HCT116 (cell line): ENCODE measurements at regions not wholly inside any gene's neighbourhood (a gene's known extent, or its start where the extent isn't known, plus 50 kb on each side); places are given as distances from the start of the nearest gene placed in this dataset.

Experiments used
- ATAC-seq: fragments of 200-7000 bp; cut with Tn5 transposase; 2 replicates; pipeline ENCODE4 v1.9.1; 2020; ENCODE audit warnings: mild to moderate bottlenecking, moderate library complexity
- BruUV-seq: library from RNA; stranded (reverse); fragments of 400-500 nt; replicated peaks from 2 replicates; lab custom pipeline; 2021; lab: Mats Ljungman, UMichigan
- CTCF ChIA-PET: fragments of 300-600 bp; sonication (Branson Sonifier 250); formaldehyde crosslinking; loops from one replicate; lab custom pipeline; 2021; ENCODE audit warnings: antibody characterized with exemption; lab: Charles Lee
- POLR2A ChIA-PET: fragments of 300-600, 350-600 bp; sonication (Branson Sonifier 250); formaldehyde crosslinking; loops from one replicate; lab custom pipeline; 2021; ENCODE audit warnings: antibody characterized with exemption; lab: Charles Lee
- RAD21 ChIA-PET, 2 experiments: fragments of 300-600 bp; sonication (Branson Sonifier 250); formaldehyde crosslinking; loops; one replicate each; lab custom pipeline; 2023; ENCODE audit warnings: low total read pairs in 2 of 2; ENCODE audit not compliant: uncharacterized antibody in 2 of 2, unreplicated experiment in 2 of 2, low non-redundant PET in 1 of 2; lab: Charles Lee
- DNase-seq: peaks from one replicate; pipeline ENCODE4 v3.0.0-alpha.2; 2010; ENCODE audit warnings: low read depth, low spot score
- H2AFZ ChIP-seq: fragments of 200-600 bp; shearing (Covaris generic), sonication (generic); 2 replicates; pipeline ENCODE4 v1.6.1; 2017; ENCODE audit warnings: low read depth, mixed run types, mixed read lengths, antibody characterized with exemption, low read length; ENCODE audit not compliant: poor library complexity, severe bottlenecking
- H3K27ac ChIP-seq: 2 replicates; pipeline ENCODE4 v1.5.1; 2012; ENCODE audit warnings: low read depth, low read length
- H3K27me3 ChIP-seq: fragments of 200-600 bp; sonication (generic); 2 replicates; pipeline ENCODE4 v1.6.1; 2016; ENCODE audit warnings: mixed run types, low read length, mixed read lengths; ENCODE audit not compliant: insufficient read depth
- H3K36me3 ChIP-seq, 2 experiments: fragments of 200-500 bp in 1 of 2; fragments of 200-600 bp in 1 of 2; sonication (Bioruptor generic) in 1 of 2; sonication (generic) in 1 of 2; 2 replicates each; pipeline versions ENCODE4 v1.5.1 to v1.6.1; 2014 to 2016; ENCODE audit warnings: low read length in 2 of 2, inconsistent platforms in 1 of 2, mixed read lengths in 1 of 2, mixed run types in 1 of 2; ENCODE audit not compliant: insufficient read depth in 2 of 2, control insufficient read depth in 1 of 2
- H3K4me1 ChIP-seq, 2 experiments: fragments of 200-600 bp in 1 of 2; sonication (generic) in 1 of 2; 2 replicates each; pipeline versions ENCODE4 v1.5.1 to v1.6.1; 2012 to 2017; ENCODE audit warnings: low read length in 2 of 2, inconsistent platforms in 1 of 2, mild to moderate bottlenecking in 1 of 2, mixed read lengths in 1 of 2, mixed run types in 1 of 2, moderate library complexity in 1 of 2; ENCODE audit not compliant: insufficient read depth in 2 of 2, control insufficient read depth in 1 of 2
- H3K4me2 ChIP-seq: fragments of 200-600 bp; sonication (generic); 2 replicates; pipeline ENCODE4 v1.6.1; 2017; ENCODE audit warnings: mixed run types, low read length, mixed read lengths
- H3K4me3 ChIP-seq, 2 experiments: fragments of 200-600 bp in 1 of 2; sonication (generic) in 1 of 2; replicated peaks in 1 of 2; 2 replicates each; pipeline ENCODE4 v1.5.1; 2011 to 2016; ENCODE audit warnings: low read length in 2 of 2, control low read depth in 1 of 2, low read depth in 1 of 2, mild to moderate bottlenecking in 1 of 2, mixed read lengths in 1 of 2, mixed run types in 1 of 2
- H3K79me2 ChIP-seq: fragments of 200-600 bp; sonication (generic); 2 replicates; pipeline ENCODE4 v1.6.1; 2017; ENCODE audit warnings: mild to moderate bottlenecking, mixed run types, low read length, moderate library complexity, mixed read lengths; ENCODE audit not compliant: insufficient read depth
- H3K9ac ChIP-seq: fragments of 200-600 bp; sonication (generic); 2 replicates; pipeline ENCODE4 v1.6.1; 2016; ENCODE audit warnings: low read length, mixed read lengths
- H3K9me2 ChIP-seq: fragments of 200-600 bp; sonication (generic), shearing (Covaris generic); 2 replicates; pipeline ENCODE4 v1.6.1; 2017; ENCODE audit warnings: mixed run types, mild to moderate bottlenecking, moderate library complexity; ENCODE audit not compliant: insufficient read depth
- H3K9me3 ChIP-seq, 2 experiments: fragments of 200-500 bp in 1 of 2; fragments of 200-600 bp in 1 of 2; sonication (Bioruptor generic) in 1 of 2; sonication (generic) in 1 of 2; 2 replicates each; pipeline ENCODE4 v1.6.1; 2014 to 2017; ENCODE audit warnings: low read length in 2 of 2, mixed read lengths in 2 of 2, inconsistent platforms in 1 of 2, low read depth in 1 of 2, mild to moderate bottlenecking in 1 of 2, mixed run types in 1 of 2, moderate library complexity in 1 of 2; ENCODE audit not compliant: control insufficient read depth in 1 of 2, insufficient read depth in 1 of 2
- H4K20me1 ChIP-seq: fragments of 200-600 bp; sonication (generic), shearing (Covaris generic); 2 replicates; pipeline ENCODE4 v1.6.1; 2017; ENCODE audit warnings: mixed run types, mild to moderate bottlenecking, moderate library complexity; ENCODE audit not compliant: insufficient read depth
- CBX3 ChIP-seq: IDR thresholded peaks from 2 replicates; pipeline ENCODE4 v1.6.1; 2012; ENCODE audit warnings: low read depth
- EZH2phosphoT487 ChIP-seq: fragments of 200-600 bp; IDR thresholded peaks from 2 replicates; pipeline ENCODE4 v1.6.1; 2018; ENCODE audit warnings: antibody characterized with exemption, borderline replicate concordance
- JUND ChIP-seq: IDR thresholded peaks from 2 replicates; pipeline ENCODE4 v1.6.1; 2012
- POLR2A ChIP-seq: IDR thresholded peaks from 2 replicates; pipeline ENCODE4 v1.7.0; 2011; ENCODE audit warnings: borderline replicate concordance; ENCODE audit not compliant: insufficient read depth, insufficient read length; ENCODE audit errors: extremely low read depth
- POLR2AphosphoS5 ChIP-seq: IDR thresholded peaks from 2 replicates; pipeline ENCODE4 v1.6.1; 2011; ENCODE audit warnings: mild to moderate bottlenecking, low read depth, low read length, moderate library complexity
- RAD21 ChIP-seq: IDR thresholded peaks from 2 replicates; pipeline ENCODE4 v1.6.1; 2012; ENCODE audit warnings: low read depth, mild to moderate bottlenecking
- intact Hi-C: fragments of 100-400 bp; cut with micrococcal nuclease; formaldehyde crosslinking; loops from 2 replicates; pipeline ENCODE4 v1.10.0; 2022

DNA sequence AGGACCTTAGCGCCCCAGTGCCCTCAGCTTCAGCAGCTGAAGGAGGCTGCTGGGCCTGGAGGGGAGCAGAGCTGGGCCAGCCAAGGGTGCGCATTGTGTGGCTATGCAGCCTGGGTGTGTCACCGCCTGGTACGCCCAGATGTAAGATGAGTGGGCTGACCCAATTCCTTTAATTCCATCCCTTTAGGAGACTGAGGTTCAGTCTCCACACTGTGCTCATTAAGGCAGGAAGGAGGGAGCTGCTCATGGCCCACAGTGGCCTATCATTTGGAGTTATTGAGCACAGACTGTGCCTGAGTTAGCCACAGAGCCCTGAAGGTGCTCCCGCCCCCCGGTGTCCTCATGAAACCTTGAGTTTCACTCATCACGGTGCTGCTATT lies 194.1 kb upstream of the GLI2 start:
- no peak for ATAC-seq
- Histone ChIP-seq H3K4me2 (no peak overlapping the region), H3K27ac (no peak overlapping the region), H4K20me1 (no peaks in the 10 kb centered on the region), H3K9me3 (no peaks in the 10 kb centered on the region), H3K27me3 (no peaks in the 10 kb centered on the region), H2AFZ (no peak overlapping the region), H3K9me2 (no peaks in the 10 kb centered on the region), H3K4me3 (no peak overlapping the region), H3K79me2 (no peaks in the 10 kb centered on the region), H3K9ac (no peak overlapping the region), H3K36me3 (no peaks in the 10 kb centered on the region), H3K4me1 (peaks cover 0 to 15% of the 10 kb centered on the region in 2 experiments; a peak in 2 of 4 replicates)
- DNase-seq: no peak
- ChIA-PET CTCF (no interaction called here), RAD21 (no interaction called here), POLR2A (interaction anchor here (0.6 to 1.2 kb wide), 2 partner anchors 12 to 15 kb away, joined by 3 read pairs; no protein-coding TSS in a partner anchor)
- intact Hi-C loops: no loop called here
- no TSS peak for BruUV-seq
- no peak for TF ChIP-seq RAD21

DNA sequence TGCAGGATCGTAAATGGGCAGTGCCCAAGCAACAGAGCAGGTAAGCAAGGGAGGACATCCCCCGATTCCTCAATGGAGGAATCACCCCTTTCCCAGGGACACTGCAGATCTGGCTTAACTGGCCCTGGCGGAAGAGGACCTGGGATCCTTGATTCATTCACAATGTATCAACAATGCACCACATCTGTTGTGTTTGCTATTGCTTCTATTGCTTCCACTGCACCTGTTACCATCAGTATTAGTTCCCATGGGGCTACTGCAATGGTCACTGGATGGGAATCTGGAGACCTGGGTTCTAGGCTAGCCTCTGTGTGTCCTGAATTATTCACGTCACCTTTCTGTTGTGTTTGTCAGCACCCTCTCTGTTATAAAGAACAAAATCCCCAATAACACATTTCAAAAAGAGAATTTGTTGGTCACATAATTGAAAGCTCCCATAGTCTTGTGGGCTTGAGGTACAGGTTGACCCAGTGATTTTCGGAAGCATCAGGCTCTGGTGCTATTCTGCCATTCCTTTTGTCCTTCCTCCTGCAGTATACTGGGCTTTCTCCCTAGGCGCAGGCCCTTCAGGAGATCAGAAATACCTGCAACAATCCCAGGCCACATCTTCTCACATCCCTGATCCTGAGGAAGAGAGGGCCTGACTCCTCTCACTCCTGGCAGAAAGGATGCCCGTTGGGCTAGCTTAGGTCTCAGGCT lies 193.5 kb upstream of the GLI2 start:
- Histone ChIP-seq H3K9ac (no peak overlapping the region), H3K27ac (no peak overlapping the region), H3K27me3 (no peaks in the 10 kb centered on the region), H3K4me1 (peaks cover 0 to 16% of the 10 kb centered on the region in 2 experiments; a peak in 2 of 4 replicates), H4K20me1 (no peaks in the 10 kb centered on the region), H3K4me2 (no peak overlapping the region), H3K4me3 (no peak overlapping the region), H3K79me2 (no peaks in the 10 kb centered on the region), H3K9me2 (no peaks in the 10 kb centered on the region), H3K36me3 (no peaks in the 10 kb centered on the region), H2AFZ (no peak overlapping the region), H3K9me3 (no peaks in the 10 kb centered on the region)
- DNase-seq: no peak
- ChIA-PET CTCF (no interaction called here), POLR2A (interaction anchor here (0.6 to 1.2 kb wide), 2 partner anchors 11 to 15 kb away, joined by 3 read pairs; no protein-coding TSS in a partner anchor), RAD21 (no interaction called here)
- TF ChIP-seq EZH2phosphoT487 (no peak), CBX3 (no peak), JUND (no peak), POLR2AphosphoS5 (no peak), POLR2A (no peak)
- intact Hi-C loops: no loop called here
- BruUV-seq: no TSS peak
- ATAC-seq: no peak
